WTC11 (cell line): ENCODE measurements at regions not wholly inside any gene's neighbourhood (a gene's known extent, or its start where the extent isn't known, plus 50 kb on each side); places are given as distances from the start of the nearest gene placed in this dataset.

ENCODE experiments used
- ATAC-seq: fragments of 200-7000 bp; cut with Tn5 transposase; 2 replicates; pipeline ENCODE4 v1.10.0; 2021; ENCODE audit warnings: mild to moderate bottlenecking, moderate library complexity
- CTCF ChIA-PET: fragments of 300-600 bp; sonication (Branson Sonifier 250); formaldehyde crosslinking; loops from one replicate; lab custom pipeline; 2021; ENCODE audit warnings: antibody characterized with exemption; lab: Charles Lee
- POLR2A ChIA-PET: fragments of 350-600 bp; sonication (Branson Sonifier 250); formaldehyde crosslinking; loops from one replicate; lab custom pipeline; 2021; ENCODE audit warnings: antibody characterized with exemption; lab: Charles Lee
- DNase-seq: peaks from one replicate; pipeline ENCODE4 v3.0.0; 2021; ENCODE audit warnings: low spot score
- H3K27ac Mint-ChIP-seq: 2 replicates; pipeline ENCODE4 v1.8.0; 2021; ENCODE audit warnings: mixed read lengths
- H3K27me3 Mint-ChIP-seq: 2 replicates; pipeline ENCODE4 v1.8.0; 2021; ENCODE audit warnings: low read depth, mild to moderate bottlenecking, moderate library complexity, mixed read lengths
- H3K36me3 Mint-ChIP-seq: 2 replicates; pipeline ENCODE4 v1.8.0; 2021; ENCODE audit warnings: mixed read lengths
- H3K4me1 Mint-ChIP-seq: 2 replicates; pipeline ENCODE4 v1.8.0; 2022; ENCODE audit warnings: mixed read lengths
- H3K4me3 Mint-ChIP-seq: 2 replicates; pipeline ENCODE4 v1.8.0; 2021; ENCODE audit warnings: mild to moderate bottlenecking, moderate library complexity, mixed read lengths
- H3K9me3 Mint-ChIP-seq: 2 replicates; pipeline ENCODE4 v1.8.0; 2021; ENCODE audit warnings: mixed read lengths
- AR ChIP-seq: fragments of 250-450 bp; sonication (Bioruptor Pico); IDR thresholded peaks from 2 replicates; pipeline ENCODE4 v1.9.0; 2021; ENCODE audit warnings: mild to moderate bottlenecking
- ATF1 ChIP-seq: sonication (generic); formaldehyde crosslinking; IDR thresholded peaks from 2 replicates; pipeline ENCODE4 v1.8.1; 2023; ENCODE audit warnings: mild to moderate bottlenecking, moderate library complexity, missing genetic modification reagents
- CBFB ChIP-seq: sonication (generic); formaldehyde crosslinking; IDR thresholded peaks from 2 replicates; pipeline ENCODE4 v1.8.1; 2022; ENCODE audit warnings: mild to moderate bottlenecking, low read depth, missing genetic modification reagents
- CTCF ChIP-seq: fragments of 200-600 bp; IDR thresholded peaks from 2 replicates; pipeline ENCODE4 v1.8.0; 2022; ENCODE audit warnings: antibody characterized with exemption
- EMX1 ChIP-seq: fragments of 250-450 bp; sonication (Bioruptor Pico); IDR thresholded peaks from 2 replicates; pipeline ENCODE4 v1.8.0; 2021; ENCODE audit warnings: mild to moderate bottlenecking
- ESRRA ChIP-seq: sonication (generic); formaldehyde crosslinking; IDR thresholded peaks from 2 replicates; pipeline ENCODE4 v1.8.1; 2022; ENCODE audit warnings: mild to moderate bottlenecking, missing genetic modification reagents, borderline replicate concordance
- GTF2I ChIP-seq: fragments of 250-450 bp; sonication (Bioruptor Pico); conservative IDR thresholded peaks from 2 replicates; pipeline ENCODE4 v1.4.0; 2021; ENCODE audit warnings: mild to moderate bottlenecking
- HMGXB4 ChIP-seq: sonication (generic); formaldehyde crosslinking; IDR thresholded peaks from 2 replicates; pipeline ENCODE4 v1.8.1; 2023; ENCODE audit warnings: mild to moderate bottlenecking, moderate library complexity, missing genetic modification reagents
- IRF2 ChIP-seq: sonication (generic); formaldehyde crosslinking; IDR thresholded peaks from 2 replicates; pipeline ENCODE4 v1.8.0; 2022; ENCODE audit warnings: low read depth, missing genetic modification reagents, borderline replicate concordance
- MLX ChIP-seq: sonication (generic); formaldehyde crosslinking; IDR thresholded peaks from 2 replicates; pipeline ENCODE4 v1.8.1; 2023; ENCODE audit warnings: mild to moderate bottlenecking, missing genetic modification reagents, moderate library complexity
- MXD4 ChIP-seq: fragments of 250-450 bp; sonication (Bioruptor Pico); IDR thresholded peaks from 2 replicates; pipeline ENCODE4 v1.8.0; 2021; ENCODE audit warnings: mild to moderate bottlenecking, moderate library complexity, borderline replicate concordance
- NFE2L1 ChIP-seq: sonication (generic); formaldehyde crosslinking; IDR thresholded peaks from 2 replicates; pipeline ENCODE4 v1.8.1; 2023; ENCODE audit warnings: missing genetic modification reagents
- NR1H2 ChIP-seq: sonication (generic); formaldehyde crosslinking; IDR thresholded peaks from 2 replicates; pipeline ENCODE4 v1.9.0; 2021; ENCODE audit warnings: mild to moderate bottlenecking, moderate library complexity, missing genetic modification reagents
- OVOL2 ChIP-seq: fragments of 250-450 bp; sonication (Bioruptor Pico); IDR thresholded peaks from 2 replicates; pipeline ENCODE4 v1.9.0; 2021; ENCODE audit warnings: mild to moderate bottlenecking, borderline replicate concordance
- TCF7 ChIP-seq: sonication (generic); formaldehyde crosslinking; IDR thresholded peaks from 2 replicates; pipeline ENCODE4 v1.8.0; 2022; ENCODE audit warnings: mild to moderate bottlenecking, low read depth, missing genetic modification reagents, moderate library complexity
- TEAD4 ChIP-seq: sonication (generic); formaldehyde crosslinking; IDR thresholded peaks from 2 replicates; pipeline ENCODE4 v1.8.0; 2022; ENCODE audit warnings: mild to moderate bottlenecking, missing genetic modification reagents
- USF1 ChIP-seq: sonication (generic); formaldehyde crosslinking; IDR thresholded peaks from 2 replicates; pipeline ENCODE4 v1.8.0; 2022; ENCODE audit warnings: mild to moderate bottlenecking, missing genetic modification reagents
- ZMAT4 ChIP-seq: fragments of 250-450 bp; sonication (Bioruptor Pico); IDR thresholded peaks from 2 replicates; pipeline ENCODE4 v1.9.0; 2021; ENCODE audit warnings: mild to moderate bottlenecking
- ZNF232 ChIP-seq: sonication (generic); formaldehyde crosslinking; IDR thresholded peaks from 2 replicates; pipeline ENCODE4 v1.8.0; 2022; ENCODE audit warnings: mild to moderate bottlenecking, missing genetic modification reagents
- ZNF423 ChIP-seq: fragments of 250-450 bp; sonication (Bioruptor Pico); IDR thresholded peaks from 2 replicates; pipeline ENCODE4 v2.1.2; 2022; ENCODE audit warnings: mild to moderate bottlenecking, moderate library complexity
- TF ChIP-seq, protein P1 (sequence below): sonication (generic); formaldehyde crosslinking; IDR thresholded peaks from 2 replicates; pipeline ENCODE4 v1.8.0; 2023; ENCODE audit warnings: missing genetic modification reagents
- TF ChIP-seq, protein P2 (sequence below): fragments of 250-450 bp; sonication (Bioruptor Pico); conservative IDR thresholded peaks from 2 replicates; pipeline ENCODE4 v1.9.0; 2021; ENCODE audit warnings: mild to moderate bottlenecking
- TF ChIP-seq, protein P3 (sequence below): fragments of 250-450 bp; sonication (Bioruptor Pico); IDR thresholded peaks from 2 replicates; pipeline ENCODE4 v2.1.2; 2022; ENCODE audit warnings: mild to moderate bottlenecking, moderate library complexity

GRCh38 chr5:60490597-60491166 is 209.3 kb downstream of the DEPDC1B start:
- H3K4me3 Mint-ChIP-seq: no peak overlapping the region
- ATAC-seq: no peak
- H3K4me1 Mint-ChIP-seq: peaks cover 16% of the 10 kb centered on the region
- TF ChIP-seq CBFB (no peak), GTF2I (CRISPR knock-in tag) (no peak), OVOL2 (no peak), MXD4 (CRISPR knock-in tag) (no peak), TEAD4 (CRISPR knock-in tag) (no peak), AR (CRISPR knock-in tag) (no peak), USF1 (CRISPR knock-in tag) (no peak), HMGXB4 (CRISPR knock-in tag) (no peak), ZMAT4 (no peak), ESRRA (no peak), NFE2L1 (CRISPR knock-in tag) (no peak)
- TF ChIP-seq, protein P1, sequence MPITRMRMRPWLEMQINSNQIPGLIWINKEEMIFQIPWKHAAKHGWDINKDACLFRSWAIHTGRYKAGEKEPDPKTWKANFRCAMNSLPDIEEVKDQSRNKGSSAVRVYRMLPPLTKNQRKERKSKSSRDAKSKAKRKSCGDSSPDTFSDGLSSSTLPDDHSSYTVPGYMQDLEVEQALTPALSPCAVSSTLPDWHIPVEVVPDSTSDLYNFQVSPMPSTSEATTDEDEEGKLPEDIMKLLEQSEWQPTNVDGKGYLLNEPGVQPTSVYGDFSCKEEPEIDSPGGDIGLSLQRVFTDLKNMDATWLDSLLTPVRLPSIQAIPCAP (CRISPR knock-in tag): no peak
- TF ChIP-seq, protein P2, sequence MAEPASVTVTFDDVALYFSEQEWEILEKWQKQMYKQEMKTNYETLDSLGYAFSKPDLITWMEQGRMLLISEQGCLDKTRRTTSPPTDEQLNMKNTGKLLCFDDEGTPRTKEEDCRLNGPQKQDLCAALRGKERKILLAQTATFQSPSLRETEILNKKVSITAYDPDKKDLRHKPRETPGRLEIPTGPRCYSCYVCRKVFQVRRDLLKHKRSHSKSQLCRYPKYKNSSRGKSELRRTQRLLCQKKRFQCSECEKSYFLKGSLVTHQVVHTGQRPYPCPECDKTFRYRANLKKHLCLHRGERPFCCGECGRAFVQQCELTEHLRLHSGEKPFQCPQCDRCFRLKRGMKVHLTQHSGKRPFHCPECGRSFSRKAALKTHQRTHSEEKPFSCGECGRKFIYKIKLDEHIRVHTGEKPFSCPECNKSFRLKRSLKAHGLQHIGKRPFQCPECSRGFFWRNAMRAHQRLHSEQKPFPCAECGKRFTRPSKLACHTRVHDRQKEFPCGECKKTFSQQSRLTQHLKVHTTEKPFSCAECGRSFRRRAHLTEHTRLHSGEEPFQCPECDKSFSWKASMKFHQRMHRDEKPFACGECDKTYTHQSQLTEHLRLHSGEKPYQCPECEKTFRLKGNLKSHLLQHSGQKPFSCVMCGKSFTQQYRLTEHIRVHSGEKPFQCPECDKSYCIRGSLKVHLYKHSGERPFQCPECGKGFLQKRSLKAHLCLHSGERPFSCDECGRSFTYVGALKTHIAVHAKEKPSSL: no peak
- POLR2A ChIA-PET: no interaction called here
- CTCF ChIA-PET: no interaction called here
- no peak for DNase-seq
- H3K36me3 Mint-ChIP-seq: no peaks in the 10 kb centered on the region
- no peak overlapping the region for H3K27ac Mint-ChIP-seq
- H3K9me3 Mint-ChIP-seq: no peaks in the 10 kb centered on the region
- no peaks in the 10 kb centered on the region for H3K27me3 Mint-ChIP-seq

GRCh38 chr5:60489856-60490255 is 210.1 kb downstream of the DEPDC1B start:
- no peak overlapping the region for H3K27ac Mint-ChIP-seq
- no peaks in the 10 kb centered on the region for H3K9me3 Mint-ChIP-seq
- CTCF ChIA-PET: no interaction called here
- H3K4me1 Mint-ChIP-seq: peaks cover 15% of the 10 kb centered on the region
- no peaks in the 10 kb centered on the region for H3K27me3 Mint-ChIP-seq
- DNase-seq: no peak
- H3K36me3 Mint-ChIP-seq: no peaks in the 10 kb centered on the region
- POLR2A ChIA-PET: no interaction called here
- no peak for ATAC-seq
- no peak overlapping the region for H3K4me3 Mint-ChIP-seq
- TF ChIP-seq, protein P3, sequence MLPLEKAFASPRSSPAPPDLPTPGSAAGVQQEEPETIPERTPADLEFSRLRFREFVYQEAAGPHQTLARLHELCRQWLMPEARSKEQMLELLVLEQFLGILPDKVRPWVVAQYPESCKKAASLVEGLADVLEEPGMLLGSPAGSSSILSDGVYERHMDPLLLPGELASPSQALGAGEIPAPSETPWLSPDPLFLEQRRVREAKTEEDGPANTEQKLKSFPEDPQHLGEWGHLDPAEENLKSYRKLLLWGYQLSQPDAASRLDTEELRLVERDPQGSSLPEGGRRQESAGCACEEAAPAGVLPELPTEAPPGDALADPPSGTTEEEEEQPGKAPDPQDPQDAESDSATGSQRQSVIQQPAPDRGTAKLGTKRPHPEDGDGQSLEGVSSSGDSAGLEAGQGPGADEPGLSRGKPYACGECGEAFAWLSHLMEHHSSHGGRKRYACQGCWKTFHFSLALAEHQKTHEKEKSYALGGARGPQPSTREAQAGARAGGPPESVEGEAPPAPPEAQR (CRISPR knock-in tag): no peak
- TF ChIP-seq NR1H2 (CRISPR knock-in tag) (no peak), MLX (CRISPR knock-in tag) (no peak), IRF2 (CRISPR knock-in tag) (no peak), EMX1 (no peak), ATF1 (CRISPR knock-in tag) (no peak), ZNF423 (CRISPR knock-in tag) (no peak), ZNF232 (CRISPR knock-in tag) (no peak), CTCF (no peak), TCF7 (CRISPR knock-in tag) (no peak)
- TF ChIP-seq, protein P1 (CRISPR knock-in tag): no peak
